ENCODE measurements at regions not wholly inside any gene's neighbourhood (a gene's known extent, or its start where the extent isn't known, plus 50 kb on each side); places are given as distances from the start of the nearest gene placed in this dataset.

DNA sequence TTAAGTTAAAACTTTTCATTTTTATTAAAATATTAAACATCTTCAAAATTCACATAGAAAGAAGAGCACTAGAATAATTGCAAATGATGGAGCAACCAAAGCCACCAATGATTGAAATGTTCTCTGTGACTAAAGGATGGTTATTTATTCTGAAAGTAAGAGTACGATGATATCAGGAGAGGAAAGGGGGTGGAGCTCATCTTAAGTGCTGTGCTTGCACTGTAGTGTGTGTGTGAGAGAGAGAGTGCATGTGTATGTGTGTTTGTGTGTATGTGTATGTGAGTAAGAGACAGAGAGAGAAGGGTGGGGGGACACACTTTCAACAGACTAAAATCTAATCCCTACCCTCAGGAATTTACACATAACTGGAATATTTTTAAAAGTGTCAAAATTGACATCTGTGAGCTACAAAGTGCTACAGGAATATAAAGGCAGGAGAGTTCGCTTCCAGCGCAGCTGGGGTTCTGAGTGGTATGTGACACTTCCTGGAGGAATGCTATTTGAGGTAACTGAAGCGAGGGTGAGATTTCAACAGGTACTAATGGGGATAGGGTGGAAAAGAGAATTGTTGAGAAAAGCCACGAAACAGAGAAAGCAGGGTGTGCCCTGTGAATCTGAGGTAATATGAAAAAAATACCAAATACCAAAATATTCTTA lies 57.2 kb upstream of the SMNDC1 start:
- ATAC-seq = no peak
- Mint-ChIP-seq H3K27me3 (ENCODE audit: insufficient read depth, low read depth, poor library complexity) (peaks cover 16% of the 10 kb centered on the region), H3K27ac (no peak overlapping the region), H3K9me3 (no peaks in the 10 kb centered on the region), H3K4me1 (peaks cover 31% of the 10 kb centered on the region), H3K4me3 (no peak overlapping the region), H3K36me3 (ENCODE audit: low read depth) (no peaks in the 10 kb centered on the region; the same call in 2 of the 3 replicates)
- Histone ChIP-seq H3K4me1 (ENCODE audit: insufficient read depth) (peaks cover 4% of the 10 kb centered on the region; the same call in 1 of the 2 replicates), H3K9me2 (ENCODE audit: insufficient read depth) (no peaks in the 10 kb centered on the region), H3K27me3 (ENCODE audit: insufficient read depth) (no peaks in the 10 kb centered on the region), H3K36me3 (ENCODE audit: insufficient read depth) (no peaks in the 10 kb centered on the region), H3K4me2 (no peak overlapping the region), H3K27ac (ENCODE audit: low read depth) (no peak overlapping the region), H3K4me3 (no peak overlapping the region), H3K79me2 (replicated peaks; ENCODE audit: insufficient read depth) (no peaks in the 10 kb centered on the region), H2AFZ (no peak overlapping the region), H3F3A (replicated peaks; ENCODE audit: low read depth) (no peaks in the 10 kb centered on the region), H4K20me1 (replicated peaks; ENCODE audit: insufficient read depth) (no peaks in the 10 kb centered on the region)
- TF ChIP-seq, protein P1, sequence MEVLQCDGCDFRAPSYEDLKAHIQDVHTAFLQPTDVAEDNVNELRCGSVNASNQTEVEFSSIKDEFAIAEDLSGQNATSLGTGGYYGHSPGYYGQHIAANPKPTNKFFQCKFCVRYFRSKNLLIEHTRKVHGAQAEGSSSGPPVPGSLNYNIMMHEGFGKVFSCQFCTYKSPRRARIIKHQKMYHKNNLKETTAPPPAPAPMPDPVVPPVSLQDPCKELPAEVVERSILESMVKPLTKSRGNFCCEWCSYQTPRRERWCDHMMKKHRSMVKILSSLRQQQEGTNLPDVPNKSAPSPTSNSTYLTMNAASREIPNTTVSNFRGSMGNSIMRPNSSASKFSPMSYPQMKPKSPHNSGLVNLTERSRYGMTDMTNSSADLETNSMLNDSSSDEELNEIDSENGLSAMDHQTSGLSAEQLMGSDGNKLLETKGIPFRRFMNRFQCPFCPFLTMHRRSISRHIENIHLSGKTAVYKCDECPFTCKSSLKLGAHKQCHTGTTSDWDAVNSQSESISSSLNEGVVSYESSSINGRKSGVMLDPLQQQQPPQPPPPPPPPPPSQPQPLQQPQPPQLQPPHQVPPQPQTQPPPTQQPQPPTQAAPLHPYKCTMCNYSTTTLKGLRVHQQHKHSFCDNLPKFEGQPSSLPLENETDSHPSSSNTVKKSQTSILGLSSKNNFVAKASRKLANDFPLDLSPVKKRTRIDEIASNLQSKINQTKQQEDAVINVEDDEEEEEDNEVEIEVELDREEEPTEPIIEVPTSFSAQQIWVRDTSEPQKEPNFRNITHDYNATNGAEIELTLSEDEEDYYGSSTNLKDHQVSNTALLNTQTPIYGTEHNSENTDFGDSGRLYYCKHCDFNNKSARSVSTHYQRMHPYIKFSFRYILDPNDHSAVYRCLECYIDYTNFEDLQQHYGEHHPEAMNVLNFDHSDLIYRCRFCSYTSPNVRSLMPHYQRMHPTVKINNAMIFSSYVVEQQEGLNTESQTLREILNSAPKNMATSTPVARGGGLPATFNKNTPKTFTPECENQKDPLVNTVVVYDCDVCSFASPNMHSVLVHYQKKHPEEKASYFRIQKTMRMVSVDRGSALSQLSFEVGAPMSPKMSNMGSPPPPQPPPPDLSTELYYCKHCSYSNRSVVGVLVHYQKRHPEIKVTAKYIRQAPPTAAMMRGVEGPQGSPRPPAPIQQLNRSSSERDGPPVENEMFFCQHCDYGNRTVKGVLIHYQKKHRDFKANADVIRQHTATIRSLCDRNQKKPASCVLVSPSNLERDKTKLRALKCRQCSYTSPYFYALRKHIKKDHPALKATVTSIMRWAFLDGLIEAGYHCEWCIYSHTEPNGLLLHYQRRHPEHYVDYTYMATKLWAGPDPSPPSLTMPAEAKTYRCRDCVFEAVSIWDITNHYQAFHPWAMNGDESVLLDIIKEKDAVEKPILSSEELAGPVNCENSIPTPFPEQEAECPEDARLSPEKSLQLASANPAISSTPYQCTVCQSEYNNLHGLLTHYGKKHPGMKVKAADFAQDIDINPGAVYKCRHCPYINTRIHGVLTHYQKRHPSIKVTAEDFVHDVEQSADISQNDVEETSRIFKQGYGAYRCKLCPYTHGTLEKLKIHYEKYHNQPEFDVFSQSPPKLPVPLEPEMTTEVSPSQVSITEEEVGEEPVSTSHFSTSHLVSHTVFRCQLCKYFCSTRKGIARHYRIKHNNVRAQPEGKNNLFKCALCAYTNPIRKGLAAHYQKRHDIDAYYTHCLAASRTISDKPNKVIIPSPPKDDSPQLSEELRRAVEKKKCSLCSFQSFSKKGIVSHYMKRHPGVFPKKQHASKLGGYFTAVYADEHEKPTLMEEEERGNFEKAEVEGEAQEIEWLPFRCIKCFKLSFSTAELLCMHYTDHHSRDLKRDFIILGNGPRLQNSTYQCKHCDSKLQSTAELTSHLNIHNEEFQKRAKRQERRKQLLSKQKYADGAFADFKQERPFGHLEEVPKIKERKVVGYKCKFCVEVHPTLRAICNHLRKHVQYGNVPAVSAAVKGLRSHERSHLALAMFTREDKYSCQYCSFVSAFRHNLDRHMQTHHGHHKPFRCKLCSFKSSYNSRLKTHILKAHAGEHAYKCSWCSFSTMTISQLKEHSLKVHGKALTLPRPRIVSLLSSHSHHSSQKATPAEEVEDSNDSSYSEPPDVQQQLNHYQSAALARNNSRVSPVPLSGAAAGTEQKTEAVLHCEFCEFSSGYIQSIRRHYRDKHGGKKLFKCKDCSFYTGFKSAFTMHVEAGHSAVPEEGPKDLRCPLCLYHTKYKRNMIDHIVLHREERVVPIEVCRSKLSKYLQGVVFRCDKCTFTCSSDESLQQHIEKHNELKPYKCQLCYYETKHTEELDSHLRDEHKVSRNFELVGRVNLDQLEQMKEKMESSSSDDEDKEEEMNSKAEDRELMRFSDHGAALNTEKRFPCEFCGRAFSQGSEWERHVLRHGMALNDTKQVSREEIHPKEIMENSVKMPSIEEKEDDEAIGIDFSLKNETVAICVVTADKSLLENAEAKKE (CRISPR knock-in tag; IDR thresholded peaks at IDR 0.05) = no peak
- DNase-seq (ENCODE audit: low spot score) = peak; percentile 21

DNA sequence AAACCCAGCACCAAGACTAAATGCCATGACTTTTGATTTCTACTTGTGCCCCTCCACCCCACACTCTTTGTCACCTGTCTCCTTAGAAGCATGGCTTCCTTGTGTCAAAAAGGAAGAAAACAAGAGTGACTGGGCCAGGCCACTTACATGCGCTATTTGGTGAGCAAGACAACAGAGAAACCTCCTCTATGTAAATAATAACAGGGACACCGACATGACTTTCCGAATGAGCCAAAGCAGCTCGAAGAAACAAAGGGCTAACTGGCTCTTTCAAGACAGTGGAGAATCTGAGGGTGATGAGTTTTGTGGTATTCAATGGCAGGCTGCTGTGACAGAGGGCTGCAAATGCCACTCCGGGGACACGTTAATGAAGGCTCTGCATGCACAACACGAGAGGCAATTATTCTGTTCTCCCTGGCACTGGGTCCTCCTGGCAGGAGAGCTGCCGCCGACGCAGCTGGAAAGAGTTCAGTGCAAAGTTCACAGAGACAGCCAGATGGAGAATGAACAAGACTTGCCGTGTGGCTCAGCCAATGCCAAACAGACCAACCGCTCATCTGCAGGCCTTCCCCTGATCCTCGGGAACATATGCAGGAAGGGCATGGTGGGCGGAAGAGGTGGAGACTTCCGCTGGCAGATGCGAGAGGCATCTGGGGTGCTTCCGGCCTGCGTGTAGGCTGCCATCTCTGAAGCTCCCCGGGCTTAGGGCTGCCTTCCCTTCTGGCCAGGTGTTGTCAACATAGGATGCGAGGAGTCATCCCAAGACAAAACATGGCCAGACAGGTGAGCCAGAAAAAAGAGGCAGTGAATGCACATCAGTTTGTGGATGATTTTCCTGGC lies 59.1 kb upstream of the SMNDC1 start:
- H3K27me3 ChIP-seq (ENCODE audit: insufficient read depth) = no peaks in the 10 kb centered on the region
- no peaks in the 10 kb centered on the region for H3K79me2 ChIP-seq (replicated peaks; ENCODE audit: insufficient read depth)
- no peak overlapping the region for H3K4me2 ChIP-seq
- H2AFZ ChIP-seq = peak overlapping the region; percentile 83; the same call in 1 of the 2 replicates
- no peaks in the 10 kb centered on the region for H3K9me2 ChIP-seq (ENCODE audit: insufficient read depth)
- no peaks in the 10 kb centered on the region for H3F3A ChIP-seq (replicated peaks; ENCODE audit: low read depth)
- Mint-ChIP-seq H3K4me1 (peaks cover 18% of the 10 kb centered on the region), H3K27me3 (ENCODE audit: insufficient read depth, low read depth, poor library complexity) (peaks cover 10% of the 10 kb centered on the region), H3K4me3 (no peak overlapping the region; the same call in 2 of the 3 replicates), H3K9me3 (no peaks in the 10 kb centered on the region), H3K36me3 (ENCODE audit: low read depth) (no peaks in the 10 kb centered on the region), H3K27ac (no peak overlapping the region)
- H3K36me3 ChIP-seq (ENCODE audit: insufficient read depth) = no peaks in the 10 kb centered on the region
- no peak overlapping the region for H3K27ac ChIP-seq (ENCODE audit: low read depth)
- no peaks in the 10 kb centered on the region for H4K20me1 ChIP-seq (replicated peaks; ENCODE audit: insufficient read depth)
- no peak overlapping the region for H3K4me3 ChIP-seq
- peaks cover 2% of the 10 kb centered on the region; the same call in 1 of the 2 replicates for H3K4me1 ChIP-seq (ENCODE audit: insufficient read depth)
- ATAC-seq (no peak), DNase-seq (ENCODE audit: low spot score) (no peak)
- TF ChIP-seq REST (IDR thresholded peaks at IDR 0.05; ENCODE audit: unreplicated experiment) (no peak), POLR2AphosphoS5 (IDR thresholded peaks at IDR 0.05; ENCODE audit: low read depth) (no peak), EZH2phosphoT487 (IDR thresholded peaks at IDR 0.05; ENCODE audit: unreplicated experiment) (no peak), CTCF (conservative IDR thresholded peaks at IDR 0.05; ENCODE audit: low read depth in 2 of 2) (no peak)
- TF ChIP-seq, protein P2, sequence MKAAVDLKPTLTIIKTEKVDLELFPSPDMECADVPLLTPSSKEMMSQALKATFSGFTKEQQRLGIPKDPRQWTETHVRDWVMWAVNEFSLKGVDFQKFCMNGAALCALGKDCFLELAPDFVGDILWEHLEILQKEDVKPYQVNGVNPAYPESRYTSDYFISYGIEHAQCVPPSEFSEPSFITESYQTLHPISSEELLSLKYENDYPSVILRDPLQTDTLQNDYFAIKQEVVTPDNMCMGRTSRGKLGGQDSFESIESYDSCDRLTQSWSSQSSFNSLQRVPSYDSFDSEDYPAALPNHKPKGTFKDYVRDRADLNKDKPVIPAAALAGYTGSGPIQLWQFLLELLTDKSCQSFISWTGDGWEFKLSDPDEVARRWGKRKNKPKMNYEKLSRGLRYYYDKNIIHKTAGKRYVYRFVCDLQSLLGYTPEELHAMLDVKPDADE (IDR thresholded peaks at IDR 0.05) = no peak

Measured in GM23338 (cell line).